HL-60 (cell line): ENCODE measurements at regions not wholly inside any gene's neighbourhood (a gene's known extent, or its start where the extent isn't known, plus 50 kb on each side); places are given as distances from the start of the nearest gene placed in this dataset.

Experiments
- DNase-seq, 2 experiments: peaks; one replicate each; pipeline ENCODE4 v3.0.0-alpha.2; 2010 to 2020; ENCODE audit warnings: low read depth in 1 of 2, low spot score in 1 of 2
- H3K27ac ChIP-seq: fragments of 250-450 bp; sonication (Bioruptor Pico); replicated peaks from 2 replicates; pipeline ENCODE4 v1.5.1; 2020; ENCODE audit warnings: mild to moderate bottlenecking, moderate library complexity
- H3K27me3 ChIP-seq: fragments of 250-450 bp; sonication (Bioruptor Pico); 2 replicates; pipeline ENCODE4 v1.5.1; 2021; ENCODE audit warnings: mild to moderate bottlenecking, moderate library complexity; ENCODE audit not compliant: insufficient read depth, poor library complexity, severe bottlenecking
- H3K4me3 ChIP-seq: replicated peaks from 2 replicates; pipeline ENCODE4 v1.5.1; 2011; ENCODE audit warnings: mild to moderate bottlenecking, control low read depth, low read length; ENCODE audit not compliant: insufficient read depth
- CTCF ChIP-seq: IDR thresholded peaks from one replicate; pipeline ENCODE4 v1.5.1; 2011; ENCODE audit warnings: low read length, control low read depth, inconsistent platforms; ENCODE audit not compliant: insufficient read depth
- GABPA ChIP-seq: IDR thresholded peaks from 2 replicates; pipeline ENCODE4 v1.6.1; 2012; ENCODE audit warnings: low read depth
- POLR2AphosphoS5 ChIP-seq: IDR thresholded peaks from 2 replicates; pipeline ENCODE4 v1.6.1; 2012; ENCODE audit warnings: low read depth
- REST ChIP-seq: IDR thresholded peaks from 2 replicates; pipeline ENCODE4 v1.6.1; 2012; ENCODE audit warnings: low read depth; ENCODE audit not compliant: insufficient replicate concordance
- SPI1 ChIP-seq: IDR thresholded peaks from 2 replicates; pipeline ENCODE4 v1.6.1; 2012; ENCODE audit warnings: low read depth, mild to moderate bottlenecking, borderline replicate concordance

- Histone ChIP-seq H3K27me3 (no peaks in the 10 kb centered on the region), H3K4me3 (no peak overlapping the region), H3K27ac (no peak overlapping the region)
- DNase-seq: no peak
- no peak for TF ChIP-seq SPI1
- no peak for TF ChIP-seq REST
- TF ChIP-seq CTCF: no peak
- TF ChIP-seq GABPA: no peak
- no peak for TF ChIP-seq POLR2AphosphoS5
Observed at GRCh38 chr13:62829486-62829885, 1413.8 kb upstream of the PCDH20 start.

GRCh38 chr13:62799931-62800436, 1384.3 kb upstream of the PCDH20 start:
- TF ChIP-seq REST: no peak
- TF ChIP-seq SPI1: no peak
- TF ChIP-seq CTCF: no peak
- TF ChIP-seq POLR2AphosphoS5: no peak
- TF ChIP-seq GABPA: no peak
- no peak for DNase-seq
- Histone ChIP-seq H3K27ac (no peak overlapping the region), H3K27me3 (no peaks in the 10 kb centered on the region), H3K4me3 (no peak overlapping the region)

GRCh38 chr13:62799038-62799535, 1383.4 kb upstream of the PCDH20 start:
- TF ChIP-seq GABPA (no peak), SPI1 (no peak), REST (no peak), POLR2AphosphoS5 (no peak), CTCF (no peak)
- Histone ChIP-seq H3K27me3 (no peaks in the 10 kb centered on the region), H3K4me3 (no peak overlapping the region), H3K27ac (no peak overlapping the region)
- no peak for DNase-seq
